ENCODE measurements at regions not wholly inside any gene's neighbourhood (a gene's known extent, or its start where the extent isn't known, plus 50 kb on each side); places are given as distances from the start of the nearest gene placed in this dataset.

GRCh38 chr9:113694912-113695311 lies 181.2 kb upstream of the ZNF618 start:
- Mint-ChIP-seq H3K4me1 (ENCODE audit: low read depth) (peaks cover 12% of the 10 kb centered on the region), H3K9me3 (no peaks in the 10 kb centered on the region), H3K4me3 (ENCODE audit: low read depth) (no peak overlapping the region), H3K27me3 (ENCODE audit: low read depth) (peaks cover 22% of the 10 kb centered on the region), H3K36me3 (ENCODE audit: low read depth) (no peaks in the 10 kb centered on the region), H3K27ac (no peak overlapping the region)
- intact Hi-C loops (cut with micrococcal nuclease) = no loop called here
- no peak for DNase-seq (ENCODE audit: low spot score)

GRCh38 chr9:113695440-113695851 lies 180.7 kb upstream of the ZNF618 start:
- intact Hi-C loops (cut with micrococcal nuclease) = no loop called here
- Mint-ChIP-seq H3K36me3 (ENCODE audit: low read depth) (no peaks in the 10 kb centered on the region), H3K27me3 (ENCODE audit: low read depth) (peaks cover 20% of the 10 kb centered on the region), H3K4me1 (ENCODE audit: low read depth) (peaks cover 10% of the 10 kb centered on the region), H3K9me3 (no peaks in the 10 kb centered on the region), H3K27ac (no peak overlapping the region), H3K4me3 (ENCODE audit: low read depth) (no peak overlapping the region)
- DNase-seq (ENCODE audit: low spot score) = no peak

DNA sequence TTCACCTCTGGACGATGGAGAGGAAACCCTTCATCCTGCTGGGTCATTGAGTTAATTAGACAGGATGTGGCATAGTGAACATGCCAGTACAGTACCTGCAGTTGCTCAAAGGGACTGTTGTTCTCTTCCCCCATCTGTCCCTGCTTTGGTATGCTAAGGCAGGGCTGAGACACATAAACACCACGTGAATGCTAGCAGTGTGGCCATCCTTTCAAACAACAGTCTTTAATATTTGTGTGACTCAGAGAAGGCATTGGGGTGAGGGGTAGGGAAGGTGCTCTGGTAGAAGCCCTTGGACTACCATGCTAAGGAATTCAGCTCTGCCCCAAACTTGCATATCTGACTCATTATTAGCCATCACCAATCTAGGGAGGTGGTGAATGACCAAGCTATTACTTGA lies 180.2 kb upstream of the ZNF618 start:
- intact Hi-C loops (cut with micrococcal nuclease) = no loop called here
- Mint-ChIP-seq H3K27ac (no peak overlapping the region), H3K9me3 (no peaks in the 10 kb centered on the region), H3K36me3 (ENCODE audit: low read depth) (no peaks in the 10 kb centered on the region), H3K4me3 (ENCODE audit: low read depth) (no peak overlapping the region), H3K27me3 (ENCODE audit: low read depth) (peaks cover 20% of the 10 kb centered on the region), H3K4me1 (ENCODE audit: low read depth) (peaks cover 10% of the 10 kb centered on the region)
- DNase-seq (ENCODE audit: low spot score) = no peak

GRCh38 chr9:113701774-113702755 lies 174.0 kb upstream of the ZNF618 start:
- H3K27ac Mint-ChIP-seq = no peak overlapping the region
- intact Hi-C loops (cut with micrococcal nuclease) = no loop called here
- H3K27me3 Mint-ChIP-seq (ENCODE audit: low read depth) = peaks cover 8% of the 10 kb centered on the region
- no peak for DNase-seq (ENCODE audit: low spot score)
- H3K36me3 Mint-ChIP-seq (ENCODE audit: low read depth) = no peaks in the 10 kb centered on the region
- no peaks in the 10 kb centered on the region for H3K4me1 Mint-ChIP-seq (ENCODE audit: low read depth)
- peaks cover 4% of the 10 kb centered on the region for H3K9me3 Mint-ChIP-seq
- H3K4me3 Mint-ChIP-seq (ENCODE audit: low read depth) = no peak overlapping the region

DNA sequence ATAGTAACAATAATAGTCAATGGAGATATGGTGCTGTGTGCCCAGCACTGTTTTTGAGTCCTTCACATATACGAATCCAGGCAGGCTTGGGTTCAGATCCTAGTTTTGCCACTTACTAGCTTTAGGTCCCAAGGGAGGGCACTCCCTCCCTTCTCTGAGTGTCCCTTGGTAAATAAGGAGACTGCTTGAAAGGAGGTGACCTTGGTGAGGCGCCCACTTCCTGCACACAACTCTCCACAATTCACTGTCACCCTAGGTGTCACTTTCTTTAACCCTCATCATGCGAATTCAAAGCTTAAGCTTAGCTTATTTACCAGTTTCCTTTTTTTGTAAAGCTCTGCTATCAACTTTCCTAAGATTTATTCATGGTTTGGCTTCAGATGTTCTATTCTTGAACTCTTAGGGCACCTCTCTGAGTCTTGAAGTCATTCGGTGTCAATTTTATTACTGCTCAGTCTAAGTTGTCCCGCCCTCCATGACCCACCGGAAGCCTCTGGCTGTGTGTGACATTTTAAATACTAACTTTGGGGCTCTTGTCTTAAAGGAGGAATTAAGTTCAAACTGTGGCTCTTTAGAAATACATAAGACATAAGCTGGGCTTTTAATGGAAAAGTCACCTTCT lies 170.7 kb upstream of the ZNF618 start:
- H3K27ac Mint-ChIP-seq = no peak overlapping the region
- intact Hi-C loops (cut with micrococcal nuclease) = no loop called here
- peaks cover 13% of the 10 kb centered on the region for H3K9me3 Mint-ChIP-seq
- H3K4me1 Mint-ChIP-seq (ENCODE audit: low read depth) = no peaks in the 10 kb centered on the region
- no peak overlapping the region for H3K4me3 Mint-ChIP-seq (ENCODE audit: low read depth)
- H3K36me3 Mint-ChIP-seq (ENCODE audit: low read depth) = no peaks in the 10 kb centered on the region
- no peak for DNase-seq (ENCODE audit: low spot score)
- H3K27me3 Mint-ChIP-seq (ENCODE audit: low read depth) = no peaks in the 10 kb centered on the region

GRCh38 chr9:113705928-113706519 lies 170.1 kb upstream of the ZNF618 start:
- H3K36me3 Mint-ChIP-seq (ENCODE audit: low read depth) = no peaks in the 10 kb centered on the region
- intact Hi-C loops (cut with micrococcal nuclease) = no loop called here
- H3K4me3 Mint-ChIP-seq (ENCODE audit: low read depth) = no peak overlapping the region
- no peaks in the 10 kb centered on the region for H3K27me3 Mint-ChIP-seq (ENCODE audit: low read depth)
- no peak for DNase-seq (ENCODE audit: low spot score)
- peaks cover 13% of the 10 kb centered on the region for H3K9me3 Mint-ChIP-seq
- H3K27ac Mint-ChIP-seq = no peak overlapping the region
- no peaks in the 10 kb centered on the region for H3K4me1 Mint-ChIP-seq (ENCODE audit: low read depth)

- intact Hi-C loops (cut with micrococcal nuclease) = no loop called here
- Mint-ChIP-seq H3K36me3 (ENCODE audit: low read depth) (no peaks in the 10 kb centered on the region), H3K27me3 (ENCODE audit: low read depth) (peaks cover 2% of the 10 kb centered on the region), H3K4me1 (ENCODE audit: low read depth) (no peaks in the 10 kb centered on the region), H3K4me3 (ENCODE audit: low read depth) (no peak overlapping the region), H3K27ac (no peak overlapping the region), H3K9me3 (peaks cover 13% of the 10 kb centered on the region)
- DNase-seq (ENCODE audit: low spot score) = no peak
Measured at GRCh38 chr9:113707953-113708695, 168.0 kb upstream of the ZNF618 start.

- Mint-ChIP-seq H3K4me3 (ENCODE audit: low read depth) (no peak overlapping the region), H3K27ac (no peak overlapping the region), H3K27me3 (ENCODE audit: low read depth) (peaks cover 5% of the 10 kb centered on the region), H3K4me1 (ENCODE audit: low read depth) (no peaks in the 10 kb centered on the region), H3K36me3 (ENCODE audit: low read depth) (no peaks in the 10 kb centered on the region), H3K9me3 (peaks cover 13% of the 10 kb centered on the region)
- intact Hi-C loops (cut with micrococcal nuclease) = no loop called here
- DNase-seq (ENCODE audit: low spot score) = no peak
Measured at GRCh38 chr9:113708821-113709713, 167.0 kb upstream of the ZNF618 start.

DNA sequence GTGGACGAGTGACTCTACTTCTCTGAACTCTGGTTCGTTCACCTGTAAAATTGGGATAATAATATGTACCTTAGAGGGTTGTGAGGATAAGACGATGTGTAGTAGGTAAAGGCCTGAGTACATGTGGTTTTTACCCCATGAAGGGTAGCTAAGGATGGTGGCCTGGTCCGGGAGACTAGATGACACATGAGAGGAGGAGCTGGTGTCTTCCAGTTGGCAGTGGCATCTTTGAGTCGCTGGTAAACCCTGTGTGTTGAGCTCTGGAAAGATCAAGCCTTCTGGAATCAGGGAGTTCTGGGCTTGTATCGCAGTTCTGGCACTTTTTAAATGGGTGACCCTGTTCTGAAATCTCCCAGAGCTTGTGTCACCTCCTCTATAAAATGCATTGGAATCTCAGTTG lies 166.4 kb upstream of the ZNF618 start:
- no peak overlapping the region for H3K4me3 Mint-ChIP-seq (ENCODE audit: low read depth)
- H3K27ac Mint-ChIP-seq = no peak overlapping the region
- H3K9me3 Mint-ChIP-seq = peaks cover 13% of the 10 kb centered on the region
- no peaks in the 10 kb centered on the region for H3K36me3 Mint-ChIP-seq (ENCODE audit: low read depth)
- DNase-seq (ENCODE audit: low spot score) = no peak
- intact Hi-C loops (cut with micrococcal nuclease) = no loop called here
- peaks cover 8% of the 10 kb centered on the region for H3K27me3 Mint-ChIP-seq (ENCODE audit: low read depth)
- no peaks in the 10 kb centered on the region for H3K4me1 Mint-ChIP-seq (ENCODE audit: low read depth)

GRCh38 chr9:113711251-113711650 lies 164.9 kb upstream of the ZNF618 start:
- no peak for DNase-seq (ENCODE audit: low spot score)
- peaks cover 13% of the 10 kb centered on the region for H3K9me3 Mint-ChIP-seq
- H3K4me1 Mint-ChIP-seq (ENCODE audit: low read depth) = no peaks in the 10 kb centered on the region
- H3K36me3 Mint-ChIP-seq (ENCODE audit: low read depth) = no peaks in the 10 kb centered on the region
- H3K4me3 Mint-ChIP-seq (ENCODE audit: low read depth) = no peak overlapping the region
- peaks cover 9% of the 10 kb centered on the region for H3K27me3 Mint-ChIP-seq (ENCODE audit: low read depth)
- intact Hi-C loops (cut with micrococcal nuclease) = no loop called here
- H3K27ac Mint-ChIP-seq = no peak overlapping the region

DNA sequence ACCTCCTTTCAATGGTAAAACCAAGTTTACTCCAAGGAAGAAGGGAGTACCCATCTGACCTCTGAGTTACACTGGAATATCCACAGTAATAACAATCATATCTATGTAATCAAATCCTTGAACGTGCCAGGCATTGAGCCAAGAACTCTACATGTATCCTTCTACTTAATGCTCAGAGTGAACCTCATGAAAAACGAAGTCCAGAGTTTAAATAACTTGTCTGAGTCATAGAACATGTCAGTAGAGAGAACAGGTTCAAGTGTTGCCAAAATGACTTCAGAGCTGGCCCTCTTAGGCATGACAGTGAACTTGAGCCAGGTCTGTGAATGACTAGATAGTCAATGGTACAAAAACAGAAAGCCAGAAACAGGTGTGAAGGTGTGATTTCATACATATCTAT lies 164.1 kb upstream of the ZNF618 start:
- H3K36me3 Mint-ChIP-seq (ENCODE audit: low read depth) = no peaks in the 10 kb centered on the region

DNA sequence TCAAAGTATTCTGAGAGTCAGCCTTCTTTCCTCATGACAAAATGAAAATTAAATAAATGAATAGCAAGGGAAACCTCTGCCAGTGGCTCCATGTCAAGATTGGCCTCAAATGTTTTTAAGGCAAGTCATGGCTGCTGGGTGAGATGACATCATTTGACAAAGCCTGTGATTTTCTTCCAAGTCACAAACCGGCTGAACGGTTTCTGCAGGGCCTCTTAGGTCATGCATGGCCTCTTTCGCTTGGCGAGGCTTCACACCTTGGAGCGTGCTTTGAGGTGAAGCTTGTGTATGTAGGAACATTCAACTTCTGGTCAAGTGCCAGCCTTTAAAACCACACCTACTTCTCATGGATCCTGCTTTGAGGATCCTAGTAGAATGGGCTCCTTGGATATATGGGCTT lies 161.0 kb upstream of the ZNF618 start:
- no peaks in the 10 kb centered on the region for H3K9me3 Mint-ChIP-seq
- H3K27me3 Mint-ChIP-seq (ENCODE audit: low read depth) = peaks cover 10% of the 10 kb centered on the region
- DNase-seq (ENCODE audit: low spot score) = no peak

More for the DNA sequence above, 164.1 kb upstream of the ZNF618 start:
- Mint-ChIP-seq H3K4me3 (ENCODE audit: low read depth) (no peak overlapping the region), H3K27ac (no peak overlapping the region), H3K27me3 (ENCODE audit: low read depth) (peaks cover 9% of the 10 kb centered on the region), H3K4me1 (ENCODE audit: low read depth) (no peaks in the 10 kb centered on the region), H3K9me3 (peaks cover 9% of the 10 kb centered on the region)
- DNase-seq (ENCODE audit: low spot score) = no peak
- intact Hi-C loops (cut with micrococcal nuclease) = no loop called here

More for the DNA sequence above, 161.0 kb upstream of the ZNF618 start:
- intact Hi-C loops (cut with micrococcal nuclease) = no loop called here
- H3K4me1 Mint-ChIP-seq (ENCODE audit: low read depth) = no peaks in the 10 kb centered on the region
- H3K4me3 Mint-ChIP-seq (ENCODE audit: low read depth) = no peak overlapping the region
- H3K36me3 Mint-ChIP-seq (ENCODE audit: low read depth) = no peaks in the 10 kb centered on the region
- H3K27ac Mint-ChIP-seq = no peak overlapping the region
